GM12892 (cell line): ENCODE measurements at regions not wholly inside any gene's neighbourhood (a gene's known extent, or its start where the extent isn't known, plus 50 kb on each side); places are given as distances from the start of the nearest gene placed in this dataset.

Experiments used
- DNase-seq: peaks from one replicate; pipeline ENCODE4 v3.0.0; 2011; ENCODE audit not compliant: insufficient read length
- FAIRE-seq: peaks from 2 replicates; lab custom pipeline; 2011; peaks lifted over from hg19 to GRCh38; lab: Jason Lieb, UNC
- POLR2A ChIP-seq: IDR thresholded peaks from 2 replicates; pipeline ENCODE4 v1.6.1; 2011; ENCODE audit warnings: low read depth, low read length, control low read depth
- POLR2AphosphoS5 ChIP-seq: IDR thresholded peaks from 2 replicates; pipeline ENCODE4 v1.6.1; 2011; ENCODE audit warnings: low read depth, low read length, control low read depth
- TAF1 ChIP-seq: IDR thresholded peaks from 2 replicates; pipeline ENCODE4 v1.6.1; 2011; ENCODE audit warnings: low read depth, mild to moderate bottlenecking, control low read depth, low read length, borderline replicate concordance

DNA sequence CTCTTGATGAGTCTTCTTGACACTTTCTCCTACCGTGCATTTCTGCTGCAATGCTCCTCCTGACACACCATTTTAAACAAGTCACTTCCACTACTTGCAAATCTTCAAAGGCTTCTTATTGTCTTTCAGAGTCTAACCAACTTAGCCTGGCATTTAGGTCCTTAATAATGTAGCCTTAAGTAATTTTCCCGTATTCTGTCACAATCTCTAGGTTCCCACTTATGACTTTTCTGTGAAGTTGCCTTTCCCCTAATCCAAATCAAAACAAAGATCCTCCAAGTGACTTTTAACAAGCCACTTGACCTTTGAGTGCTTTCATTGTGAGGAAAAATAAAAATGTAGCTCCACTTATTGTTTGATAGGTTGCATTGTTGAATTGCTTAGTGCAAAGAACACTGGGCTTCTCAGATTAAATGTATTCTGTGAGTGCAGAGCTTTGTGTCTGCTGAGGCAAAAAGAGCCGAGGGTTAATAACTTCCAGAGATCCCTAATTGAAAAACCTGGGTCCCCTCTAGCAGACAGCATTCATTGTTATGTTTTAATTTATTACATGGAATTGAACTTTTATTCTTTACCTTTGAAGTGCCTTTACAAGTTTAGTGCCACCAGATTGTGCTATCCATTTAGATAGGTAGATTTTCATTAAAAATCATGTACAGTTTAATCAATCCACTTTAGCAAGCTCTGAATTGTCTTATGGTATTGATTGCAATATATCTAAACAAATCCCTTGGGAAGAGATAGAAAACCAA lies 341.7 kb upstream of the TYRP1 start:
- DNase-seq (no peak), FAIRE-seq (no peak)
- TF ChIP-seq POLR2A (no peak), POLR2AphosphoS5 (no peak), TAF1 (no peak)

DNA sequence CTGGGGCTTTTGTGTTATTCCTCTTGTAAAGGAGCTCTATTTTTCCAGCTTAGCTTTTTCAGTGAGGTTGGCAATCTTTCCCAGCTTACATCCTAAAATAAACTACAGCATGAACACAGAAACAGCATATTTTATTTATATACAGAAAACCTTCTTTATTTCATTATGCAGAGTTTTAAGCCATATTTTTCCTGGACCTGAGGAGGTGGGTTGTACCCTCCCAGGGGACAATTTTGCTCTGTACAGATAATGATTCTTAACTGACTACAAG lies 341.2 kb upstream of the TYRP1 start:
- FAIRE-seq = no peak
- no peak for DNase-seq
- no peak for TF ChIP-seq TAF1
- no peak for TF ChIP-seq POLR2AphosphoS5
- no peak for TF ChIP-seq POLR2A

DNA sequence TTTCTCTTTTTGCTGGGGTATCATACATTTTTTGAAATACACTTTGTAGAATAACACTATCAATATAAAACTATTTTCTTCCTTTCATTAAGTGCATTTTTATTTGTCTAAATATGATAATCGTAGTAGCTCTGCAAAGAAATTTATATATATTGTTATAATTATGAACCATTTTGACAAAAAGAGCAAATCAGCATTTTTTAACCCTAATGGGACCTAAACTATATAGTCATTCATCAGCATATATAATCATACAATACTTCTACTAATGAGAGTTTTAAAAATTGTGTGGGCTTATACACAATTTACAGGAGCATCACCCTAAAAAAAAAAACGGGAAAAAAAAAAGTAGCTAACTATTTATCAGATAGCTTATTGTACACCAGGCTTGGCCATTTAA lies 329.7 kb upstream of the TYRP1 start:
- TF ChIP-seq POLR2AphosphoS5 = no peak
- TF ChIP-seq POLR2A = no peak
- TF ChIP-seq TAF1 = no peak
- FAIRE-seq (no peak), DNase-seq (no peak)

DNA sequence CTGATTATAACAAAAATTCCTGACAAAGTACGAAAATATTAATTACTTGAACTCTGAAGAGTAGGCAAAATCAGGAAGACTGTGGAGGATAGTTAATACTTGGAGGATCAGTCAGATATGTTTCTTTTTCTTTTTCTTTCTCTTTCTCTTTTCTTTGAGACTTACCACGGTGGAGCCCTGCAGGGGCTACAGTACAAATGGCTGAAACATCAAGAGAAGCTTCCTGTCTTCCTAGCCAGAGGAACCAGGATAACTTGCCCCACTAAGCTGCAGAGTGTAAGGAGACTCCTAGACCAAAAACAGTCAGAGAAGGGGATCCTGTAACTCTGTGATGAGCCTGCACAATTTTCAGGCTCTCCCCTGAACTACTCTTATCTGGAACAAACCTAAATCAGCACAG lies 324.6 kb upstream of the TYRP1 start:
- FAIRE-seq (no peak), DNase-seq (no peak)
- TF ChIP-seq TAF1 (no peak), POLR2A (no peak), POLR2AphosphoS5 (no peak)

DNA sequence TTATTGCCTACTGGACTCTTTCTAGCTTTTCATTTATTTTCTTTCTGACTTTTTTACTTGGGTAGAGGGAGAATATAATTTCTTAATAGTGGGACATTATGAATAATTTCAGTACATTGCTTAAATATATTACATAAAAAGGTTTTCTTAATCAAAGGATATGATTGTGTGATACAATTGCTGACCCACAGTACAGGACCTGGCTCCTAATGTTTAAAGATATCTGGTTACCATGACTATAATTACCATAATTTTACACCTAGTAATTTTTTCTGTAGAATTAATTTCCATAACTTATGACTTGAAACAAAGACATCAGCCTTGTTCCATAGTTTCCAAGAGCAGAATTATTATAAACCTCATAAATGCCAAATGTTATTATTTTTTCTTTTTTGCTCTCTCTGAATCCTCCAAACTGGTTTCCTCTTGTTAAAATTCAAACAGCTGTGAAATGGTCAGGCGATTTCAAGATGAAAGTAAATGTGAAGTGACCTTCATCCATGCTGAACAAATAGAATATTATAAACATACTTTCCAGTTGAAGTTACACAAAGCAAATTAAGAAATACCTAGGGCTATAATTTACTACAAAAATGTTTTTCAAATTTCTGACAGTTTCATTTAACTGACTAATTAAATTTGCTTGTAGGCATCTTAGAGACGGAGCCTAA lies 301.2 kb upstream of the TYRP1 start:
- DNase-seq (no peak), FAIRE-seq (no peak)
- TF ChIP-seq POLR2AphosphoS5 (no peak), POLR2A (no peak), TAF1 (no peak)

DNA sequence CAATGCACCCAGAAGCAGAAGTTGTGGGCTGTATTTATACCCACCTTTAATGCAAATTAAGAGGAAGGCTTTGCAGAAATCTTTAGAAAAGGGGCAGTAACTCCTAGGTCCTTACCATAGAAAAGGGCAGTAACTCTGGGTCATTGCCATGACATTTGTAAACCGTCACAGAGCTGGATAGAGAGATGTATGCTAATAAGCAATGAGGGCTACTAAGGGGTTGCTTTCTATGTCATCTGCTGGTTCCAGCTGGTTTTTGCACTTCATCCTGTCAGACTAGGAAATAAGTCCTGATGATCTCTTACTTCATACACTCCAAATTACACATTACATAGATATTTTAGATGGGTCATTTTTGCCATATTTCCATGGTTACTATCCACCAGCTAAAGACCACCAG lies 299.1 kb upstream of the TYRP1 start:
- DNase-seq (no peak), FAIRE-seq (no peak)
- TF ChIP-seq TAF1 = no peak
- TF ChIP-seq POLR2AphosphoS5 = no peak
- TF ChIP-seq POLR2A = no peak

DNA sequence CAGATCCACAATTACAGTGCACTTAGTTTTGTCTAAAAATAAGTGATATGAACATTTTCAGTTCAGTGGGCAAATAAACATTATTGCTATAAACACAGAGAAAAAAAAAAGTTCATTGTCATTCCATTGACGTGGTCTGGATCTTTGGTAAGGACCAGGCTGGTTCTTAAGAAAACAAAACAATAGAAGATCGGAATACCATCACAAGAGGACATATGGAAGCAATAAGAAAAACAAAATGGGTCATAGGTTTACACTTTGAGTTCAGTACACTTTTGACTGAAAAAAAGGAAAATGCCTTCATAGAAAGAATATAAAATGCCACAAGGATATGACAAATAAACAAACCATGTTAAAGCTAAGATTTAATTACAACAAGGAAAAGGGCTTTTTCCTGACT lies 289.5 kb upstream of the TYRP1 start:
- FAIRE-seq = no peak
- DNase-seq = no peak
- TF ChIP-seq POLR2A (no peak), TAF1 (no peak), POLR2AphosphoS5 (no peak)

DNA sequence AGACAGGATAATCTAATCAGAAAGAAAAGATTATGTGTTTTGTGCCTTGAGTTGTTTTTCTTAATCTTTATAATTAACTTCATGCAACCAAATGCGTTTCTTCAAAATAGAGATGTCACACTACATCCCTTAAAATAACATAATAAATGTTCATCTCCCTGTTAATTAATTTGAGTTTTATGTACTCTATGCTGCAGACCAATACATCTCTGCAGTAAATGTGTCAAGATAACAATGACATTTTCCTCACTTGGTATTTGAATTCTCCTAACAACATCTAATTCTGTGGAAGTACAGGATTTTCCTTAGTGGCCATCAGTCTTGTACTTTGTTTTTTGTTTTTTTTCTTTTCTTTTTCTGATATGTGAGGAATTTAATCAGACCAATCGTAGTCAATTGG lies 279.2 kb upstream of the TYRP1 start:
- FAIRE-seq (no peak), DNase-seq (no peak)
- no peak for TF ChIP-seq TAF1
- TF ChIP-seq POLR2A = no peak
- no peak for TF ChIP-seq POLR2AphosphoS5

DNA sequence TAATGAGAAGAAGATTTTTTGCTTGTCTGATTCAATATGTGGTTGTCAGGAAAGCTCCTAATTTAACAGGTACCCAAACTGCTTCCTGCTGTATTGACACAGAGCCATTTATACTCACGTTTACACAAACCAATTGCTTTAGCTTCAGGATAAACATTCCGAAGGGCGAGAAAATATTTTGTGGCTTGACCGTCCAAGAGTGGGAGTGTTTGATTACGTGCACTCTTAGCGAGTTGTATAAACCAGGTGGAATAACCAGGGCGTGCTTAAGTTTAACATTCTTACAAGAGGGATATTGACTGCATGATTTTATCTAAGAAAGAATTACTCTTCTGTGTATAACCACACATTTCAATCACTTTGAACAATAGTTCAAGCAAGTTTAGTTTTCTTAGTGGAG lies 278.7 kb upstream of the TYRP1 start:
- TF ChIP-seq POLR2AphosphoS5 = no peak
- no peak for TF ChIP-seq TAF1
- no peak for TF ChIP-seq POLR2A
- no peak for FAIRE-seq
- no peak for DNase-seq

DNA sequence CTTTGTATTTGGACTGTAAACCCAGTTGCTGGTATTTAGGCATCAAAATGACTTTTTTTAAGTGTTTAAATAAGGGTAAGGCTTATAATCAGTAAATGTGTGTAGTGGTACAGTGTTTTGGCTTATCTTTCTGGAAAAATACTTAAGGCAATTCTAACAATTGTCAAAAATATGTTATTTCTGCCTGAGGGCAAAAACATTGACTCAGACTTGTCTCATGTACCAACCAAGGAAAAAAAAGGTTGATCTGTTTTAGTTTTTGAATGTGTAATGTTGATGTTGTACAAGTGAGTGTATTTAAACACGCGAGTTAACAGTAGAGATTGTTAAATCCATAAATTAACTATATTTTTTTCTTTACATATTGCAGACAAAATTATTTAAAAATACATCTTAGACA lies 277.8 kb upstream of the TYRP1 start:
- FAIRE-seq = no peak
- no peak for DNase-seq
- no peak for TF ChIP-seq POLR2AphosphoS5
- no peak for TF ChIP-seq TAF1
- TF ChIP-seq POLR2A = no peak

DNA sequence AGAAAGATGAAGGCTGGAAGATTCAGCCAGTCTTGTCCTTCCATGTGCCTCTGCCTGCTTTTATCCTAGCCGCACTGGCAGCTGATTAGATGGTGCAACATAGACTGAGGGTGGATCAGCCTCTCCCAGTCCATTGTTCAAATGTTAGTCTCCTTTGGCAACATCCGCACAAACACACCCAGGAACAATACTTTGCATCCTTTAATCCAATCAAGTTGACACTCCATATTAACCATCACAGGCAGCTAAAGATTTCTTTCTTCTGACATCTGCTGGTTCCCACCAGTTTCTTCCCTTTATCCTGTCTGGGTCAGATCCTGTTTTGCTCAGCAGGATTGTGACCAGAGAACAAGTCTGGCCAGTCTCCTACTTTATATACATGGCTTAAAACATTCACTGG lies 276.5 kb upstream of the TYRP1 start:
- DNase-seq (no peak), FAIRE-seq (no peak)
- no peak for TF ChIP-seq POLR2AphosphoS5
- TF ChIP-seq POLR2A = no peak
- no peak for TF ChIP-seq TAF1

DNA sequence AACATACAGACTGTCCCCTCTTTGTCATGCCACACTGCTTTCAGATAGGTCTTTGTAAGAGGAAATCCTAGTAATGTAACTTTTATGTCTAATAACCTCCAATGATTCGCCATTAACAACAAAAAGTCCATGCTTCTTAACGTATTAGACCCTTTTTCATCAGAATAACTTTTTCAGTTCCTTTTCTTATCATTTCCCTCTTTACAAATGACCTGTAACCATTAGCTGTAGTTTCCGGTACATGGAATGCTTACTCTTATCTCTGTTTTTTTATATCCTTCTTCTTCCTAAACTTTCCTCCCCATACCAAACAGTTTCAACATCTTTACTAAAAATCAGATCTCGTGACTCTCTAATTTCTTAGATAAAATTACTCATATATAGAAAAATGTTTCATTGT lies 268.9 kb upstream of the TYRP1 start:
- FAIRE-seq (no peak), DNase-seq (no peak)
- TF ChIP-seq TAF1 = no peak
- no peak for TF ChIP-seq POLR2A
- TF ChIP-seq POLR2AphosphoS5 = no peak
